ENCODE measurements at regions not wholly inside any gene's neighbourhood (a gene's known extent, or its start where the extent isn't known, plus 50 kb on each side); places are given as distances from the start of the nearest gene placed in this dataset.

GRCh38 chr10:92773776-92774175 lies 74.5 kb upstream of the EXOC6 start:
- Histone ChIP-seq H2BK15ac (ENCODE audit: low read depth, poor library complexity, severe bottlenecking) (no peak overlapping the region), H3K4me2 (ENCODE audit: low read length, poor library complexity, severe bottlenecking) (no peak overlapping the region), H3K4ac (ENCODE audit: low read depth in 1 of 2, low read length in 2 of 2) (no peak overlapping the region), H2BK120ac (ENCODE audit: low read depth, low read length) (no peak overlapping the region), H2AFZ (ENCODE audit: low read depth, low read length) (no peak overlapping the region), H3K18ac (ENCODE audit: low read depth in 1 of 2, low read length in 2 of 2) (no peak overlapping the region), H3K9me3 (ENCODE audit: control insufficient read depth, low read length) (no peaks in the 10 kb centered on the region), H3K23ac (ENCODE audit: low read length in 2 of 2) (no peak overlapping the region), H3K14ac (ENCODE audit: low read length in 2 of 2) (no peak overlapping the region), H3K79me1 (replicated peaks; ENCODE audit: low read length, poor library complexity, severe bottlenecking) (no peaks in the 10 kb centered on the region), H2AK5ac (ENCODE audit: low read length, severe bottlenecking) (no peak overlapping the region), H3K4me3 (ENCODE audit: insufficient read depth in 1 of 2, low read depth in 1 of 2, low read length in 2 of 2) (no peak overlapping the region), H2BK5ac (ENCODE audit: low read depth, low read length, poor library complexity, severe bottlenecking) (no peak overlapping the region), H3K27ac (ENCODE audit: low read length, poor library complexity, severe bottlenecking) (no peak overlapping the region), H3K9ac (ENCODE audit: low read length) (no peak overlapping the region), H2BK12ac (ENCODE audit: low read length in 2 of 2) (no peak overlapping the region), H3K4me1 (ENCODE audit: control insufficient read depth, insufficient read depth, low read depth, low read length) (no peaks in the 10 kb centered on the region), H3K36me3 (ENCODE audit: control insufficient read depth in 1 of 2, insufficient read depth in 2 of 2, low read depth in 1 of 2, low read length in 2 of 2) (no peaks in the 10 kb centered on the region), H4K91ac (ENCODE audit: low read length) (no peak overlapping the region), H4K8ac (ENCODE audit: low read length) (no peak overlapping the region), H3K27me3 (ENCODE audit: control insufficient read depth in 1 of 2, insufficient read depth in 1 of 2, low read length in 2 of 2) (peaks cover 4 to 5% of the 10 kb centered on the region in 2 experiments)
- no peak for DNase-seq

GRCh38 chr10:92778091-92778490 lies 70.2 kb upstream of the EXOC6 start:
- Histone ChIP-seq H3K27me3 (ENCODE audit: control insufficient read depth in 1 of 2, insufficient read depth in 1 of 2, low read length in 2 of 2) (peaks cover 7 to 18% of the 10 kb centered on the region in 2 experiments), H2BK15ac (ENCODE audit: low read depth, poor library complexity, severe bottlenecking) (no peak overlapping the region), H3K4me1 (ENCODE audit: control insufficient read depth, insufficient read depth, low read depth, low read length) (no peaks in the 10 kb centered on the region), H4K91ac (ENCODE audit: low read length) (no peak overlapping the region), H4K8ac (ENCODE audit: low read length) (no peak overlapping the region), H3K4ac (ENCODE audit: low read depth in 1 of 2, low read length in 2 of 2) (no peak overlapping the region), H3K23ac (ENCODE audit: low read length in 2 of 2) (no peak overlapping the region), H3K4me3 (ENCODE audit: insufficient read depth in 1 of 2, low read depth in 1 of 2, low read length in 2 of 2) (no peak overlapping the region), H3K18ac (ENCODE audit: low read depth in 1 of 2, low read length in 2 of 2) (no peak overlapping the region), H3K9ac (ENCODE audit: low read length) (no peak overlapping the region), H3K79me1 (replicated peaks; ENCODE audit: low read length, poor library complexity, severe bottlenecking) (no peaks in the 10 kb centered on the region), H2BK120ac (ENCODE audit: low read depth, low read length) (no peak overlapping the region), H2AFZ (ENCODE audit: low read depth, low read length) (no peak overlapping the region), H3K4me2 (ENCODE audit: low read length, poor library complexity, severe bottlenecking) (no peak overlapping the region), H3K36me3 (ENCODE audit: control insufficient read depth in 1 of 2, insufficient read depth in 2 of 2, low read depth in 1 of 2, low read length in 2 of 2) (no peaks in the 10 kb centered on the region), H2BK5ac (ENCODE audit: low read depth, low read length, poor library complexity, severe bottlenecking) (no peak overlapping the region), H2BK12ac (ENCODE audit: low read length in 2 of 2) (no peak overlapping the region), H3K14ac (ENCODE audit: low read length in 2 of 2) (no peak overlapping the region), H2AK5ac (ENCODE audit: low read length, severe bottlenecking) (no peak overlapping the region), H3K9me3 (ENCODE audit: control insufficient read depth, low read length) (no peaks in the 10 kb centered on the region), H3K27ac (ENCODE audit: low read length, poor library complexity, severe bottlenecking) (no peak overlapping the region)
- no peak for DNase-seq
- 100% methylated on average over 1 of the region's 1 CpG for WGBS

DNA sequence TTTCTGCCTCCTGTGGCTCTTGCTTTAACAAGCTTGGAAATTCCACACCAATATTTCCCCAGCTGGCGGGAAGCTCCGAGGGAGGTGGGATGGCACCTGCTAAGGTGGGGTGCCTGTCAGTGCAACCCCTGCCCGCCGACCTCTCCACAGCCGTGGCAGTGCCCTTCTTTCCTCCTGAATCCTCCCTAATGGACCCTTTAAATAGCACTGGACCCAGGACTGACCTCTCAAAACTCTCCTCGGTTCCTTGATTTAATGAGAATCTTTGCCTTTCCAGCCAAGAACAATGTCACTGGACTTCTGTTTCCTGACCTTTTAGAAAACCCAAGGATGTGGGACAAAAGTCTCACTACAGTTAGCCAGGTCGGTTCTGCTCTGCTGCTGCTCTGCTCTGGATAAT lies 63.2 kb upstream of the EXOC6 start:
- H3K27me3 ChIP-seq (ENCODE audit: control insufficient read depth in 1 of 2, insufficient read depth in 1 of 2, low read length in 2 of 2), result peaks cover 16 to 43% of the 10 kb centered on the region in 2 experiments
- no peak overlapping the region for H4K8ac ChIP-seq (ENCODE audit: low read length)
- H3K18ac ChIP-seq (ENCODE audit: low read depth in 1 of 2, low read length in 2 of 2), result no peak overlapping the region
- no peak overlapping the region for H2BK120ac ChIP-seq (ENCODE audit: low read depth, low read length)
- WGBS, result 82% methylated on average over 7 of the region's 7 CpGs
- H3K4me3 ChIP-seq (ENCODE audit: insufficient read depth in 1 of 2, low read depth in 1 of 2, low read length in 2 of 2), result no peak overlapping the region
- H2BK5ac ChIP-seq (ENCODE audit: low read depth, low read length, poor library complexity, severe bottlenecking), result no peak overlapping the region
- no peaks in the 10 kb centered on the region for H3K79me1 ChIP-seq (replicated peaks; ENCODE audit: low read length, poor library complexity, severe bottlenecking)
- no peak overlapping the region for H2BK15ac ChIP-seq (ENCODE audit: low read depth, poor library complexity, severe bottlenecking)
- no peaks in the 10 kb centered on the region for H3K36me3 ChIP-seq (ENCODE audit: control insufficient read depth in 1 of 2, insufficient read depth in 2 of 2, low read depth in 1 of 2, low read length in 2 of 2)
- H3K9me3 ChIP-seq (ENCODE audit: control insufficient read depth, low read length), result no peaks in the 10 kb centered on the region
- H2AFZ ChIP-seq (ENCODE audit: low read depth, low read length), result no peak overlapping the region
- H3K9ac ChIP-seq (ENCODE audit: low read length), result no peak overlapping the region
- H2AK5ac ChIP-seq (ENCODE audit: low read length, severe bottlenecking), result no peak overlapping the region
- no peak overlapping the region for H4K91ac ChIP-seq (ENCODE audit: low read length)
- no peak overlapping the region for H3K27ac ChIP-seq (ENCODE audit: low read length, poor library complexity, severe bottlenecking)
- no peak overlapping the region for H3K23ac ChIP-seq (ENCODE audit: low read length in 2 of 2)
- H3K14ac ChIP-seq (ENCODE audit: low read length in 2 of 2), result no peak overlapping the region
- H3K4me1 ChIP-seq (ENCODE audit: control insufficient read depth, insufficient read depth, low read depth, low read length), result no peaks in the 10 kb centered on the region
- no peak overlapping the region for H3K4me2 ChIP-seq (ENCODE audit: low read length, poor library complexity, severe bottlenecking)
- no peak overlapping the region for H3K4ac ChIP-seq (ENCODE audit: low read depth in 1 of 2, low read length in 2 of 2)
- DNase-seq, result no peak
- H2BK12ac ChIP-seq (ENCODE audit: low read length in 2 of 2), result no peak overlapping the region

GRCh38 chr10:92787557-92788152 lies 60.7 kb upstream of the EXOC6 start:
- no peak overlapping the region for H2AFZ ChIP-seq (ENCODE audit: low read depth, low read length)
- H4K91ac ChIP-seq (ENCODE audit: low read length), result no peak overlapping the region
- no peak overlapping the region for H2BK15ac ChIP-seq (ENCODE audit: low read depth, poor library complexity, severe bottlenecking)
- H2BK120ac ChIP-seq (ENCODE audit: low read depth, low read length), result no peak overlapping the region
- no peak overlapping the region for H3K18ac ChIP-seq (ENCODE audit: low read depth in 1 of 2, low read length in 2 of 2)
- H2AK5ac ChIP-seq (ENCODE audit: low read length, severe bottlenecking), result no peak overlapping the region
- no peak overlapping the region for H2BK5ac ChIP-seq (ENCODE audit: low read depth, low read length, poor library complexity, severe bottlenecking)
- H3K27me3 ChIP-seq (ENCODE audit: control insufficient read depth in 1 of 2, insufficient read depth in 1 of 2, low read length in 2 of 2), result peaks cover 12 to 35% of the 10 kb centered on the region in 2 experiments
- H4K8ac ChIP-seq (ENCODE audit: low read length), result no peak overlapping the region
- H3K79me1 ChIP-seq (replicated peaks; ENCODE audit: low read length, poor library complexity, severe bottlenecking), result no peaks in the 10 kb centered on the region
- H3K4me1 ChIP-seq (ENCODE audit: control insufficient read depth, insufficient read depth, low read depth, low read length), result no peaks in the 10 kb centered on the region
- no peak overlapping the region for H3K4ac ChIP-seq (ENCODE audit: low read depth in 1 of 2, low read length in 2 of 2)
- no peaks in the 10 kb centered on the region for H3K9me3 ChIP-seq (ENCODE audit: control insufficient read depth, low read length)
- no peak for DNase-seq
- no peak overlapping the region for H3K9ac ChIP-seq (ENCODE audit: low read length)
- H2BK12ac ChIP-seq (ENCODE audit: low read length in 2 of 2), result no peak overlapping the region
- no peak overlapping the region for H3K4me2 ChIP-seq (ENCODE audit: low read length, poor library complexity, severe bottlenecking)
- WGBS, result 64% methylated on average over 9 of the region's 11 CpGs
- H3K23ac ChIP-seq (ENCODE audit: low read length in 2 of 2), result no peak overlapping the region
- H3K27ac ChIP-seq (ENCODE audit: low read length, poor library complexity, severe bottlenecking), result no peak overlapping the region
- no peaks in the 10 kb centered on the region for H3K36me3 ChIP-seq (ENCODE audit: control insufficient read depth in 1 of 2, insufficient read depth in 2 of 2, low read depth in 1 of 2, low read length in 2 of 2)
- no peak overlapping the region for H3K14ac ChIP-seq (ENCODE audit: low read length in 2 of 2)
- H3K4me3 ChIP-seq (ENCODE audit: insufficient read depth in 1 of 2, low read depth in 1 of 2, low read length in 2 of 2), result no peak overlapping the region

Measured in mesenchymal stem cell (in vitro differentiated cells and primary cell).